Immature natural killer cell (primary cell): ENCODE measurements at regions not wholly inside any gene's neighbourhood (a gene's known extent, or its start where the extent isn't known, plus 50 kb on each side); places are given as distances from the start of the nearest gene placed in this dataset.

Source experiments
- DNase-seq, 3 donors: peaks; one replicate each; pipeline ENCODE4 v3.0.0; 2022; ENCODE audit warnings: mixed read lengths in 1 of 3
- H3K27ac Mint-ChIP-seq, 6 donors: one replicate each; pipeline ENCODE4 v1.8.0; 2020; ENCODE audit warnings: mixed read lengths in 6 of 6, mild to moderate bottlenecking in 5 of 6, inconsistent platforms in 4 of 6, moderate library complexity in 3 of 6
- H3K27me3 Mint-ChIP-seq, 3 donors: one replicate each; pipeline ENCODE4 v1.8.0; 2020 to 2021; ENCODE audit warnings: low read depth in 3 of 3, mild to moderate bottlenecking in 3 of 3, mixed read lengths in 3 of 3, moderate library complexity in 3 of 3, inconsistent platforms in 1 of 3
- H3K36me3 Mint-ChIP-seq, 3 donors: one replicate each; pipeline ENCODE4 v1.8.0; 2020; ENCODE audit warnings: mixed read lengths in 3 of 3, inconsistent platforms in 2 of 3, mild to moderate bottlenecking in 2 of 3
- H3K4me1 Mint-ChIP-seq, 2 donors: one replicate each; pipeline ENCODE4 v1.8.0; 2020; ENCODE audit warnings: inconsistent platforms in 2 of 2, mild to moderate bottlenecking in 2 of 2, mixed read lengths in 2 of 2, moderate library complexity in 1 of 2
- H3K4me3 Mint-ChIP-seq, 5 donors: one replicate each; pipeline ENCODE4 v1.8.0; 2020; ENCODE audit warnings: mild to moderate bottlenecking in 5 of 5, mixed read lengths in 5 of 5, inconsistent platforms in 3 of 5, moderate library complexity in 3 of 5
- H3K9me3 Mint-ChIP-seq, 6 donors: one replicate each; pipeline ENCODE4 v1.8.0; 2020; ENCODE audit warnings: mild to moderate bottlenecking in 6 of 6, mixed read lengths in 6 of 6, inconsistent platforms in 4 of 6, moderate library complexity in 3 of 6

GRCh38 chr20:7355051-7355450, 585.2 kb downstream of the HAO1 start:
- H3K27ac Mint-ChIP-seq: no peak overlapping the region
- H3K36me3 Mint-ChIP-seq: no peaks in the 10 kb centered on the region
- peaks cover 0 to 4% (median 0%) of the 10 kb centered on the region in 3 donors for H3K27me3 Mint-ChIP-seq
- H3K4me3 Mint-ChIP-seq: no peak overlapping the region
- no peaks in the 10 kb centered on the region for H3K4me1 Mint-ChIP-seq
- peaks cover 0 to 14% (median 8%) of the 10 kb centered on the region in 6 donors for H3K9me3 Mint-ChIP-seq
- DNase-seq: no peak

- no peaks in the 10 kb centered on the region for H3K36me3 Mint-ChIP-seq
- no peaks in the 10 kb centered on the region for H3K27me3 Mint-ChIP-seq
- H3K9me3 Mint-ChIP-seq: peaks cover 0 to 18% (median 3%) of the 10 kb centered on the region in 6 donors
- DNase-seq: no peak
- H3K4me3 Mint-ChIP-seq: no peak overlapping the region
- H3K27ac Mint-ChIP-seq: no peak overlapping the region
- H3K4me1 Mint-ChIP-seq: no peaks in the 10 kb centered on the region
Measured at GRCh38 chr20:7358670-7359069, 581.6 kb downstream of the HAO1 start.

DNA sequence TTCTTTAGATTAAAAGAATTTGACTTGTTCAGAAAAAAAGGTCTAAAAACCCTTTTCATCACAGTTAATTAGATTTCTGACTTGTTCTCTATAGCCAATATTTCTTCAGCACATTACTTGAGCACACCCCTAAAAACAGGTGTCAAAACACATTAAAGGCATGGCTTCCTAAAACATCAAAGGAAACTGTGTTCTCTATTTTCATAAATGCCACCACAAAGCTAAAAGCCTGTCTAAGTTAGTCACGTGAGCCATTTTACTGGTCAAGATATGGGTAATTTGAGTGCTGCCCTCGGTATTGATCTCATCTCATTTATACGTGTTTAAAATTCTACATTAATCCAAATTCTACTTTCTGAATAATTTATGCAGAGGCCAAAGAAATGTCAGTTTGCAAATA, 580.5 kb downstream of the HAO1 start:
- Mint-ChIP-seq H3K36me3 (no peaks in the 10 kb centered on the region), H3K4me3 (no peak overlapping the region), H3K27ac (no peak overlapping the region), H3K9me3 (peaks cover 3 to 25% (median 8%) of the 10 kb centered on the region in 6 donors), H3K27me3 (no peaks in the 10 kb centered on the region), H3K4me1 (no peaks in the 10 kb centered on the region)
- no peak for DNase-seq

DNA sequence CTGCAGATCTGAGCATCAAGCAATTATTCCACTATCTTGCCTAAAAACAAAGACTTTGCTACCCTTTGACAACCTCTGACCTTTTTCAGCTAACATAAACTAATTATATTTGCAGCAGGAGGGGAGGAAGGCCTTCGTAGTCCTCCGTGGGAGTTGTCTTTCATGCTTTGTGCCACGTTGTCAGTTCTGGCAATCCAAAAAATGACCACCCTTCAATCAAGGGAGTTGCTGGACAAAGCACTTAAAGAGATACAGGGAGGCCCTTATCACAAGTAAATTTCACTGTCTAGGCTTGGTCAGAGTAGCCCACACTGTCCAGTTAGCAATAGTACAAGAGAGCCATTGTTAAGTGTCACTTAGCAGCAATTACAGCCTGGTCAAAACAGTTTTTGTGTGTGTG, 578.9 kb downstream of the HAO1 start:
- H3K36me3 Mint-ChIP-seq: no peaks in the 10 kb centered on the region
- peaks cover 3 to 29% (median 11%) of the 10 kb centered on the region in 6 donors for H3K9me3 Mint-ChIP-seq
- H3K4me3 Mint-ChIP-seq: no peak overlapping the region
- no peaks in the 10 kb centered on the region for H3K27me3 Mint-ChIP-seq
- no peak overlapping the region for H3K27ac Mint-ChIP-seq
- no peak for DNase-seq
- no peaks in the 10 kb centered on the region for H3K4me1 Mint-ChIP-seq

- Mint-ChIP-seq H3K4me3 (no peak overlapping the region), H3K27me3 (no peaks in the 10 kb centered on the region), H3K27ac (no peak overlapping the region), H3K4me1 (no peaks in the 10 kb centered on the region), H3K9me3 (peaks cover 3 to 29% (median 11%) of the 10 kb centered on the region in 6 donors), H3K36me3 (no peaks in the 10 kb centered on the region)
- no peak for DNase-seq
Measured at GRCh38 chr20:7361931-7362330, 578.3 kb downstream of the HAO1 start.

DNA sequence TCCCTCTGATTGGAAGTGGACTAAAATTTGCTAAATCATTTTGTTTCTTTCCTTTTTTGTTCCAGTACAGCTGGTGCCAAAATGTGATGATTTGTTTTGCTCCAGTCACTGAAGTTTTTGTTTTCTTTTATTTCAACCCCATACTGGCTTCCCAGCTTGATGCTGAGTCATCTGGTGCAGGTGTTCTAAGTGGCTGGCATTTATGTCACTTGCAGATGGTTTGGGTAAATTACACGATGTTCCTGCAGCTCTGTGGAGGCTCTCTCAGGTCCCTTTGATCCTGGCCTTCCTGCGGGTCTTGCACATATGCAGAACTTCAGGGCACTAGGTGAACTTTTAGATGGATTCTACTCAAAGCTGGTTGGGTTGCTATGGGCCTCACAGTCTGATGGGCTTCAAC, 577.7 kb downstream of the HAO1 start:
- Mint-ChIP-seq H3K4me3 (no peak overlapping the region), H3K4me1 (no peaks in the 10 kb centered on the region), H3K36me3 (no peaks in the 10 kb centered on the region), H3K27ac (no peak overlapping the region), H3K27me3 (no peaks in the 10 kb centered on the region), H3K9me3 (peaks cover 3 to 29% (median 11%) of the 10 kb centered on the region in 6 donors)
- DNase-seq: no peak

DNA sequence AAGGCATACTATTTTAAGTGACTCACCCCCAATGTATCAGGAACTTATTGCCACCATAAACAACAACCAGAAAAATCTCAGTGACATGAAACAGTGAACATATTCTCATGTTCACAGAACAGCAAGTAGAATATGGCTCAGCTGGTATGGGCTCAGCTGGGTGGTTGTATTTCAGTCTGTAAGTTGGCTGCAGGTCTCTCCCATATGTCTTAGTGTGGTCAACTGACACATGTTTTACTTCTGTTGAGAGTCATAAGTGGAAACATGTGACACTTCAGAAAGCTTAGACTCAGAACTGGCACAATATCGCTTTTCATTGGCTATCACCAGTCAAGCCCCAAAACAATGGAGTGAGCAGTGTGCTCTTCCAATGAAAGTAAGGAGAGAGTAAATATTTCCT, 574.1 kb downstream of the HAO1 start:
- H3K4me3 Mint-ChIP-seq: no peak overlapping the region
- no peak overlapping the region for H3K27ac Mint-ChIP-seq
- no peaks in the 10 kb centered on the region for H3K4me1 Mint-ChIP-seq
- peaks cover 0 to 3% (median 0%) of the 10 kb centered on the region in 3 donors for H3K27me3 Mint-ChIP-seq
- no peak for DNase-seq
- H3K36me3 Mint-ChIP-seq: no peaks in the 10 kb centered on the region
- peaks cover 3 to 26% (median 12%) of the 10 kb centered on the region in 6 donors for H3K9me3 Mint-ChIP-seq

DNA sequence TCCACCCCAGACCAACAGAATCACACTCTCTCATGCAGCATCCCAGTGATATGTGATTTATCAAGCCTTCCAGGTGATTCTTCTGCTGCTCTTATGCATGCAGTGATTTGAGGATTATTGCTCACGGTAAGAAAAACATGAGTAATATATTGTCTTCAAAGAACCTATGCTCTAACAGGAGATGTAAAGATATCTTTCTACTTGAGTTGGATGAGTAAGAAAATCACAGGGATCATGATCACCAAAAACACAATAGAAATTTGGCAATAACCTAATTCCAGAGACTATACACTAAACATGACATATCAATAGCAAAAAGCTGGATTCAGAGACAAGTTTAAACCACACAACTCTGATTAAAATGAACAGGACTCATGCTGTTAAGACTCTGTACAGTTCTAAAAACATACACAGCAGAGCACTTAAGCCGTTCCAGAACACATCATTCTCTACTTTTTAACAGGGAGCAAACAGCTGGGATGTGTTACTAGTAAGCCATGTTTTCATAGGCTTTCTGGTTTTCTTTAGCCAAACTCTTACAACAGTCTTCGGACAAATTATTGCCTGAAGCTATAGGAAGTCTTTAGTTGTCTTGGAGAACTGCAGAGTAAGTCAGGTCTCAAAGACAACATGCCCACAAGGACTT, 568.6 kb downstream of the HAO1 start:
- peaks cover 0 to 17% (median 0%) of the 10 kb centered on the region in 6 donors for H3K9me3 Mint-ChIP-seq
- no peak overlapping the region for H3K4me3 Mint-ChIP-seq
- H3K36me3 Mint-ChIP-seq: no peaks in the 10 kb centered on the region
- H3K27me3 Mint-ChIP-seq: peaks cover 0 to 3% (median 3%) of the 10 kb centered on the region in 3 donors
- no peak for DNase-seq
- H3K4me1 Mint-ChIP-seq: no peaks in the 10 kb centered on the region
- no peak overlapping the region for H3K27ac Mint-ChIP-seq

DNA sequence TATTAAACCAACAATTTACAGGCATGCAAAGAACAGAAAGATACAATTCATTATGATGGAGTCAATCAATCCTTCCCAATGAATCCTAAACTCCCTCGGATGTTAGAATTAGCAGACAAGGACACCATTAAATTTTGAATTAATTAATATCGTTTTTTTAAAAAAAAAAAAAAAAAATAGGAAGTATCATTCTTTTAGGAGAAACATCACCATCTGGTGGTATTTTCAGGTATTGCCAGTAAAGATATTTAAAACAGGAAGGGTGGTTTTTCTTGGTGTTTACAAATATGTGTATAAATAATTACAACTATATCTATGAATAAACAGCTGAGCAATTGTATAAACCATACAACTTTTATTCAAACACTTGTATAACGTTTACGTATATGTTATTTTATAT, 564.4 kb downstream of the HAO1 start:
- H3K27ac Mint-ChIP-seq: no peak overlapping the region
- no peaks in the 10 kb centered on the region for H3K4me1 Mint-ChIP-seq
- no peaks in the 10 kb centered on the region for H3K36me3 Mint-ChIP-seq
- peak in 1 of 3 donors; percentile 3 for DNase-seq
- H3K27me3 Mint-ChIP-seq: peaks cover 0 to 3% (median 0%) of the 10 kb centered on the region in 3 donors
- peaks cover 0 to 5% (median 0%) of the 10 kb centered on the region in 6 donors for H3K9me3 Mint-ChIP-seq
- H3K4me3 Mint-ChIP-seq: no peak overlapping the region

DNA sequence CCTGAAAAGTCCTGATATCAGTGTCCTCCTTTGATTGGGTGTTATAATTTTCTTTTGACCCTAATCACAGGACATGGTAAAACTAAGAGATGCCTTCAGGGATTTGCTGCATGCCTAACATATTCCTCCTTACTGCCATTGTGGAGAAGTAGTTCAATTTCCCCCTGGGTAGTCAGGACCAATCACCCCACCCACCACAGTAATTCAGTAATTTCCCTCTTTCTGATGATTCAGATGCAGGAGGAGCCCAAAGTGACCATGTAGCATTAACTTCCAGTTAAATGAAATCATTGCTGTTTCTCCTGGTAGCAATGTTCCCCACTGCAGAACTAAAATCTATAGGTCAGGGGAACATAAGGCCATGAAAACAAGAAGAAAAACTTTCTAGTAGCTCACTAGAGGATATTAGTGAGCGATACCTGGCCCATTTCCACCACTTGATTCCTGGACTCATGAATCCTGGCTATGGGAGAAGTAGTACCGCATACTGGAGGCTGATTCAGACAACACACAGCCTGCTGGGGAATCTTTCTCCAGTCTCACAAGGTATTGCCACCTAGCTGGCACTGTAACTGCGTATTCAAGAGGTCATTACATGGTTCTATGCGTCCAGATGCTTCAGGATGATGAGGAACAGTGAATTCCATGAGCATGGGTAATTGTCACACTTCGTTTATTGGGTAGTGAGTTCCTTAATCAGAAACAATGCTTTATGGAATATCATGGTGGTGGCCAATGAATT, 561.2 kb downstream of the HAO1 start:
- Mint-ChIP-seq H3K4me1 (no peaks in the 10 kb centered on the region), H3K4me3 (no peak overlapping the region), H3K27me3 (peaks cover 0 to 3% (median 0%) of the 10 kb centered on the region in 3 donors), H3K27ac (no peak overlapping the region), H3K9me3 (peaks cover 0 to 5% (median 0%) of the 10 kb centered on the region in 6 donors), H3K36me3 (no peaks in the 10 kb centered on the region)
- DNase-seq: no peak

DNA sequence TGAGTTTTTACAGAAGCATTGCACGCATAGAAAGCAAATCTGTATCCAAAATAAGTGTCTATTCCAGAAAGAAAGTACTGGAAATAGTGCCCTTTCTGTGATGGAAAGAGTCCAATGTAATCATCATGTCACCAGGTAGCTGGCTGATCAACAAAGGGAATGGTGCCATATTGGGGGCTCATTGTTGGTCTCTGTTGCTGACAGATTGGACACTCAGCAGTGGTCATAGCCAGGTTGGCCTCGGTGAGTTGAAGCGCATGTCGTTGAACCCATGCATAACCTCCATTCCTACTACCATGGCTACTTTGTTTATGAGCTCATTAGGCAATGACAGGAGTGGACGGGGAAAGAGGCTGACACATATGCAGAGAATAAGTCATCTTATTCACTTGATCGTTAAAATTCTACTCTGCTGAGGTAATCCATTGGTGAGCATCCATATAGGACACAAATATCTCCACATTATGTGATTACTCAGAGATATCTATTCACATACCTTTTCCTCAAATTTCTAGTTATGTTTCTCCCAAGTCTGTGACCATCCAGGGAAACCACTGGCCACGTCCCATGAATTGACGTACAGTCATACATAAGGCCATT, 560.5 kb downstream of the HAO1 start:
- H3K4me3 Mint-ChIP-seq: no peak overlapping the region
- H3K9me3 Mint-ChIP-seq: peaks cover 0 to 5% (median 0%) of the 10 kb centered on the region in 6 donors
- no peak for DNase-seq
- no peak overlapping the region for H3K27ac Mint-ChIP-seq
- no peaks in the 10 kb centered on the region for H3K36me3 Mint-ChIP-seq
- no peaks in the 10 kb centered on the region for H3K4me1 Mint-ChIP-seq
- H3K27me3 Mint-ChIP-seq: peaks cover 0 to 3% (median 0%) of the 10 kb centered on the region in 3 donors

DNA sequence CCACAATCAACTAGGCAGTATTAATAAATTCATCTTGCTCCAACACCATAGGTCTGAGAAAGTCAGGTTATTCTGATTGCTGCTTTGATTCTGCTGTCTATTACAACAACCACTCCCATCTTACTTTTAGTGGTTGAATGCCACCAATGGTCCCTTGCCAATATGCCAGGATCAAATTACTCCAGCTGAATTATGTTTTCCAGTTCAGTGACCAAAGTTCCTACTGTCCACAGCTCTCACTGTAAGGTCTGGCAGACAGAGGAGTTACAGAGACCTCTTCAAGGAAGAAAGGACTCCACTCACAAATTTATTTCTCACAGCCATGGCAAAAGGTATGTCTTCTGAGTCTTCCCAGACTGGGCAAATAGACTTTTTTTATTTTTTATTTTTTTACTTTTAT, 557.0 kb downstream of the HAO1 start:
- Mint-ChIP-seq H3K4me3 (no peak overlapping the region), H3K27ac (no peak overlapping the region), H3K36me3 (no peaks in the 10 kb centered on the region), H3K27me3 (no peaks in the 10 kb centered on the region), H3K9me3 (peaks cover 0 to 5% (median under 1%) of the 10 kb centered on the region in 6 donors), H3K4me1 (no peaks in the 10 kb centered on the region)
- DNase-seq: no peak

GRCh38 chr20:7387638-7388193, 552.5 kb downstream of the HAO1 start:
- H3K9me3 Mint-ChIP-seq: peaks cover 0 to 5% (median 0%) of the 10 kb centered on the region in 6 donors
- H3K36me3 Mint-ChIP-seq: no peaks in the 10 kb centered on the region
- no peak overlapping the region for H3K4me3 Mint-ChIP-seq
- no peak for DNase-seq
- H3K4me1 Mint-ChIP-seq: no peaks in the 10 kb centered on the region
- no peak overlapping the region for H3K27ac Mint-ChIP-seq
- H3K27me3 Mint-ChIP-seq: peaks cover 0 to 3% (median 0%) of the 10 kb centered on the region in 3 donors

DNA sequence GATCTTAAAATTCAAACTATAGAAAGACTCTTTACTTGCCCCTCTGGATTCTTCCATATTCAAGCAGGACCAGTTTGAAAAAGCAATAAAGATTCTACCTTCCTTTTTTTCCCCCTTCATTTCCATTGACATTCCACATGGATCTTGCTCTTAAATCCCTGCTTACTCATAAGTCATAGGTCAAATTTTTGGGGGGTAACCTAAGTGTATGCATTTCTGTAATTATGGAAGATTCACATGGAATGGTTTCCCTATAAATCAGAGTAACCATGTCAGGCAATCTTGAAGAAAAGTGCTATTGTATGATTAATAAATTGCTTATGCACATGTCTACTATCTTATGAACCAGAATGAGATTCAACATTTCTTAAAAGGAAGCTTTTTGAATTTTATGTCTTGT, 551.0 kb downstream of the HAO1 start:
- H3K36me3 Mint-ChIP-seq: no peaks in the 10 kb centered on the region
- H3K9me3 Mint-ChIP-seq: peaks cover 0 to 5% (median 0%) of the 10 kb centered on the region in 6 donors
- H3K4me1 Mint-ChIP-seq: no peaks in the 10 kb centered on the region
- no peak overlapping the region for H3K27ac Mint-ChIP-seq
- no peak overlapping the region for H3K4me3 Mint-ChIP-seq
- H3K27me3 Mint-ChIP-seq: peaks cover 0 to 3% (median 0%) of the 10 kb centered on the region in 3 donors
- no peak for DNase-seq
